ENCODE measurements at regions not wholly inside any gene's neighbourhood (a gene's known extent, or its start where the extent isn't known, plus 50 kb on each side); places are given as distances from the start of the nearest gene placed in this dataset.

DNA sequence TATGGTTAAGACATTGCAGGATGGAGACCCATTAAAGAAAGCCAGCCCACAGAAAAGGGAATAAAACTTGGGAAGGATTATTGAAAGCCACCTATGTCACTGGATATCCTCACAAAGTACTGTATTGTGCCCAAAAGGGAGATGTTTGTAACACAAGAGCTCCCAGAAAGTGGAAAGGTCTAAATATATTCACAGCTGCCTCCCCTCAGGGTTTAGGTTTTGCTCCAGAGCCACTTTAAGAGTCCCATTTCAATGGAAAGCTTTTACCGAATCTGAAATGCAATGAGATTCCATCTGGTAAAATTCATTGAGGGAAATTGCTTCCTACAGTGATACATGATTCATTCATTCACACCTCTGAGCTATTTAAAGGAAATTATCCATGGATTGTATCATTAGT lies 176.4 kb downstream of the XPNPEP1 start:
- TF ChIP-seq CEBPB (IDR thresholded peaks at IDR 0.05) (no peak), NFIC (IDR thresholded peaks at IDR 0.05) (no peak), TEAD4 (IDR thresholded peaks at IDR 0.05) (no peak), RAD21 (IDR thresholded peaks at IDR 0.05; ENCODE audit: low read depth) (no peak)

All from Ishikawa (cell line).